Trophoblast cell (in vitro differentiated cells and primary cell): ENCODE measurements at regions not wholly inside any gene's neighbourhood (a gene's known extent, or its start where the extent isn't known, plus 50 kb on each side); places are given as distances from the start of the nearest gene placed in this dataset.

Source experiments
- DNase-seq, 2 donors: peaks; one replicate each; pipeline ENCODE4 v3.0.0-alpha.2; 2016
- H2AFZ ChIP-seq: 2 replicates; pipeline ENCODE4 v1.6.1; 2013; ENCODE audit warnings: low read length, moderate library complexity, mild to moderate bottlenecking; ENCODE audit not compliant: insufficient read depth, poor library complexity
- H2AK5ac ChIP-seq: 2 replicates; pipeline ENCODE4 v1.6.1; 2013; ENCODE audit warnings: mild to moderate bottlenecking, low read length
- H2BK120ac ChIP-seq: 2 replicates; pipeline ENCODE4 v1.6.1; 2013; ENCODE audit warnings: low read length, mild to moderate bottlenecking, moderate library complexity; ENCODE audit not compliant: insufficient read depth, poor library complexity
- H2BK12ac ChIP-seq: 2 replicates; pipeline ENCODE4 v1.6.1; 2013; ENCODE audit warnings: mild to moderate bottlenecking, low read length, moderate library complexity
- H2BK5ac ChIP-seq: 2 replicates; pipeline ENCODE4 v1.6.1; 2013; ENCODE audit warnings: low read length, low read depth, moderate library complexity, mild to moderate bottlenecking; ENCODE audit not compliant: poor library complexity
- H3K14ac ChIP-seq: 2 replicates; pipeline ENCODE4 v1.6.1; 2013; ENCODE audit warnings: mild to moderate bottlenecking, low read length
- H3K18ac ChIP-seq: 2 replicates; pipeline ENCODE4 v1.6.1; 2013; ENCODE audit warnings: mild to moderate bottlenecking, low read length
- H3K23ac ChIP-seq: 2 replicates; pipeline ENCODE4 v1.6.1; 2013; ENCODE audit warnings: low read length
- H3K27ac ChIP-seq: 2 replicates; pipeline ENCODE4 v1.5.1; 2013; ENCODE audit warnings: low read depth, mild to moderate bottlenecking, inconsistent platforms, low read length, moderate library complexity
- H3K27me3 ChIP-seq: 2 replicates; pipeline ENCODE4 v1.6.1; 2013; ENCODE audit warnings: inconsistent platforms, mild to moderate bottlenecking, low read length, moderate library complexity; ENCODE audit not compliant: insufficient read depth
- H3K36me3 ChIP-seq, 2 experiments: 1 replicate in 1 of 2; 2 replicates in 1 of 2; pipeline ENCODE4 v1.6.1; 2013; ENCODE audit warnings: low read length in 2 of 2, mild to moderate bottlenecking in 2 of 2, moderate library complexity in 1 of 2; ENCODE audit not compliant: insufficient read depth in 2 of 2, control insufficient read depth in 1 of 2
- H3K4ac ChIP-seq: 2 replicates; pipeline ENCODE4 v1.6.1; 2013; ENCODE audit warnings: low read depth, mild to moderate bottlenecking, low read length, moderate library complexity
- H3K4me1 ChIP-seq, 2 experiments: 1 replicate in 1 of 2; 2 replicates in 1 of 2; pipeline ENCODE4 v1.6.1; 2013; ENCODE audit warnings: low read length in 2 of 2, mild to moderate bottlenecking in 2 of 2, moderate library complexity in 1 of 2; ENCODE audit not compliant: insufficient read depth in 2 of 2, control insufficient read depth in 1 of 2
- H3K4me2 ChIP-seq: 2 replicates; pipeline ENCODE4 v1.6.1; 2013; ENCODE audit warnings: inconsistent platforms, mild to moderate bottlenecking, low read length, moderate library complexity
- H3K4me3 ChIP-seq: 2 replicates; pipeline ENCODE4 v1.5.1; 2013; ENCODE audit warnings: mild to moderate bottlenecking, low read depth, low read length, inconsistent platforms
- H3K79me1 ChIP-seq: one replicate; pipeline ENCODE4 v1.6.1; 2013; ENCODE audit warnings: low read length
- H3K79me2 ChIP-seq: 2 replicates; pipeline ENCODE4 v1.6.1; 2013; ENCODE audit warnings: low read length, mild to moderate bottlenecking; ENCODE audit not compliant: control insufficient read depth, insufficient read depth, poor library complexity
- H3K9ac ChIP-seq: 2 replicates; pipeline ENCODE4 v1.6.1; 2013; ENCODE audit warnings: mild to moderate bottlenecking, low read length
- H3K9me3 ChIP-seq: 2 replicates; pipeline ENCODE4 v1.6.1; 2013; ENCODE audit warnings: low read depth, mild to moderate bottlenecking, control low read depth, inconsistent platforms, low read length; ENCODE audit not compliant: insufficient read depth
- H4K12ac ChIP-seq: 2 replicates; pipeline ENCODE4 v1.6.1; 2013; ENCODE audit warnings: low read depth, mild to moderate bottlenecking, low read length, moderate library complexity
- H4K8ac ChIP-seq: 2 replicates; pipeline ENCODE4 v1.6.1; 2013; ENCODE audit warnings: low read depth, mild to moderate bottlenecking, low read length, moderate library complexity
- H4K91ac ChIP-seq: one replicate; pipeline ENCODE4 v1.6.1; 2013; ENCODE audit warnings: low read depth, mild to moderate bottlenecking, low read length, moderate library complexity
- WGBS: extraction: QIAGEN DNeasy Blood & Tissue Kit; methylation state at CpG from one replicate; pipeline ENCODE4 v1.1.7; 2013; ENCODE audit warnings: missing lambda C conversion rate; ENCODE audit not compliant: insufficient read length, insufficient coverage; ENCODE audit errors: extremely low coverage; 5-methylcytosine and 5-hydroxymethylcytosine counted together

GRCh38 chr9:109845226-109845625 is 65.2 kb downstream of the PALM2AKAP2 start:
- Histone ChIP-seq H3K4ac (no peak overlapping the region), H3K79me2 (no peaks in the 10 kb centered on the region), H3K14ac (no peak overlapping the region), H2AK5ac (no peak overlapping the region), H2BK120ac (no peak overlapping the region), H2BK12ac (no peak overlapping the region), H4K12ac (no peak overlapping the region), H3K4me3 (no peak overlapping the region), H2BK5ac (no peak overlapping the region), H3K79me1 (no peaks in the 10 kb centered on the region), H3K27me3 (no peaks in the 10 kb centered on the region), H2AFZ (no peak overlapping the region), H3K36me3 (no peaks in the 10 kb centered on the region), H3K18ac (no peak overlapping the region), H3K9me3 (no peaks in the 10 kb centered on the region), H3K23ac (no peak overlapping the region), H4K8ac (no peak overlapping the region), H3K4me1 (no peaks in the 10 kb centered on the region), H3K4me2 (no peak overlapping the region), H3K27ac (no peak overlapping the region), H3K9ac (no peak overlapping the region), H4K91ac (no peak overlapping the region)
- no CpG with 5 or more reads among the region's 2 CpGs for WGBS
- DNase-seq = no peak

- Histone ChIP-seq H3K4me1 (no peaks in the 10 kb centered on the region), H3K14ac (no peak overlapping the region), H3K27me3 (no peaks in the 10 kb centered on the region), H3K4me3 (no peak overlapping the region), H3K4ac (no peak overlapping the region), H3K79me1 (no peaks in the 10 kb centered on the region), H3K79me2 (no peaks in the 10 kb centered on the region), H2BK12ac (no peak overlapping the region), H4K91ac (no peak overlapping the region), H2BK120ac (no peak overlapping the region), H3K23ac (no peak overlapping the region), H4K12ac (no peak overlapping the region), H3K27ac (no peak overlapping the region), H3K9ac (no peak overlapping the region), H2AK5ac (no peak overlapping the region), H3K4me2 (no peak overlapping the region), H3K9me3 (no peaks in the 10 kb centered on the region), H3K18ac (no peak overlapping the region), H2BK5ac (no peak overlapping the region), H2AFZ (no peak overlapping the region), H3K36me3 (no peaks in the 10 kb centered on the region), H4K8ac (no peak overlapping the region)
- WGBS = no CpG with 5 or more reads among the region's 4 CpGs
- DNase-seq = no peak
These were observed 66.8 kb downstream of the PALM2AKAP2 start for GRCh38 chr9:109846776-109847175.

- H3K14ac ChIP-seq = no peak overlapping the region
- no CpG with 5 or more reads among the region's 2 CpGs for WGBS
- no peaks in the 10 kb centered on the region for H3K27me3 ChIP-seq
These were observed 72.6 kb downstream of the PALM2AKAP2 start for GRCh38 chr9:109852556-109852955.

GRCh38 chr9:109855540-109855939 is 75.5 kb downstream of the PALM2AKAP2 start:
- no peak overlapping the region for H3K4me2 ChIP-seq
- no peak overlapping the region for H3K23ac ChIP-seq
- H3K36me3 ChIP-seq = no peaks in the 10 kb centered on the region
- H4K12ac ChIP-seq = no peak overlapping the region
- H2BK120ac ChIP-seq = no peak overlapping the region
- WGBS = no CpG with 5 or more reads among the region's 2 CpGs
- H3K79me2 ChIP-seq = no peaks in the 10 kb centered on the region
- no peak overlapping the region for H3K27ac ChIP-seq
- H3K4ac ChIP-seq = no peak overlapping the region
- H3K9me3 ChIP-seq = no peaks in the 10 kb centered on the region
- no peak for DNase-seq
- H3K27me3 ChIP-seq = no peaks in the 10 kb centered on the region
- no peak overlapping the region for H2AK5ac ChIP-seq
- no peak overlapping the region for H4K91ac ChIP-seq
- H3K4me1 ChIP-seq = no peaks in the 10 kb centered on the region
- no peak overlapping the region for H3K4me3 ChIP-seq
- H3K79me1 ChIP-seq = no peaks in the 10 kb centered on the region
- H4K8ac ChIP-seq = no peak overlapping the region
- no peak overlapping the region for H2AFZ ChIP-seq
- H2BK5ac ChIP-seq = no peak overlapping the region
- H3K14ac ChIP-seq = no peak overlapping the region
- H3K9ac ChIP-seq = no peak overlapping the region
- H3K18ac ChIP-seq = no peak overlapping the region
- no peak overlapping the region for H2BK12ac ChIP-seq

More at GRCh38 chr9:109852556-109852955, 72.6 kb downstream of the PALM2AKAP2 start:
- H3K79me1 ChIP-seq = no peaks in the 10 kb centered on the region
- no peaks in the 10 kb centered on the region for H3K79me2 ChIP-seq
- H3K4ac ChIP-seq = no peak overlapping the region
- H3K27ac ChIP-seq = no peak overlapping the region
- H3K9ac ChIP-seq = no peak overlapping the region
- DNase-seq = no peak
- H2BK5ac ChIP-seq = no peak overlapping the region
- H3K18ac ChIP-seq = no peak overlapping the region
- H4K91ac ChIP-seq = no peak overlapping the region
- H2AFZ ChIP-seq = no peak overlapping the region
- no peak overlapping the region for H3K4me3 ChIP-seq
- no peak overlapping the region for H4K8ac ChIP-seq
- no peaks in the 10 kb centered on the region for H3K4me1 ChIP-seq
- no peak overlapping the region for H2BK12ac ChIP-seq
- H2BK120ac ChIP-seq = no peak overlapping the region
- no peaks in the 10 kb centered on the region for H3K9me3 ChIP-seq
- no peak overlapping the region for H3K4me2 ChIP-seq
- no peaks in the 10 kb centered on the region for H3K36me3 ChIP-seq
- H4K12ac ChIP-seq = no peak overlapping the region
- no peak overlapping the region for H3K23ac ChIP-seq
- no peak overlapping the region for H2AK5ac ChIP-seq
